DMS 273 (cell line): ENCODE measurements at regions not wholly inside any gene's neighbourhood (a gene's known extent, or its start where the extent isn't known, plus 50 kb on each side); places are given as distances from the start of the nearest gene placed in this dataset.
"Not testable (repeated sequence)": the region's sequence is repeated elsewhere in the genome, so short reads cannot be mapped to it uniquely, and the experiment has no call there.

ENCODE experiments used
- DNase-seq: peaks from one replicate; lab custom pipeline; 2025; ENCODE audit not compliant: unreplicated experiment; lab: John Stamatoyannopoulos, UW

DNA sequence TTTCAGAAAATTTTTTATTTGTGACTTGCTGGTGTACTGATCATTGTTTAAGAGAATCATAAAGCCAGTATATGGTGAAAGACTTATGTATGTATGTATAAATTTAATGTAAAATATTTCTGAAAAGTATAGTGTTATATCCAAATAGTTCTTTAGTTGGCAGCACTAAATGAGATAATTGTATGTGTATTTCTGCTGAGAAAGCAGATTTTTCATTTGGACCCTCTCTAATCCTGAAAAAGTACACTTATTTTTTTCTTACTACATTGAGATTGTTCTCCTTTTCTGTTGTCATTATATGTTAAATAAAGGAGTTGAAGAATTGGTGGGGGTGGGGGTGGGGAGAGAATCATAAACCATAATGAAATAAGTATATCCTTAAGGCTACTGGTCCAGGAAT, 324.9 kb upstream of the SUCLG2 start:
- DNase-seq, result no peak

- DNase-seq, result no peak
Observed at GRCh38 chr3:67977762-67978161, 323.4 kb upstream of the SUCLG2 start.

- no peak for DNase-seq
Observed at GRCh38 chr3:67976663-67977062, 322.3 kb upstream of the SUCLG2 start.

DNA sequence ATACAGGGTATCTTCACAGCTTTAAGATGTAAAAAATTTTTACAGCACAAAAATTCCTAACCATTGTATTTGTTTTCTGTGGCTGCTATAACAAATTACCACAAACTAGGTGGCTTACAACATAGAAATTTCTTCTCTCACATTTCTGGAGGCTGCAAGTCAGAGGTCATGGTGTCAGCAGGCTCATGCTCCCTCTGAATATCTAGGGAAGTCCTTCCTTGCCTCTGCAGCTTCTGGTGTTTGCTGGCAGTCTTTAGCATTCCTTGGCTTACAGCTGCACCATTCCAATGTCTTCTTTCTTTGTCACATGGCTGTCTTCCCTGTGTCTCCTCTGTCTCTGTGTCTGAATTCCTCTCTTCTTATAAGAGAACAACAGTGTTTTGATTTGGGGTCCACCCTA, 310.2 kb upstream of the SUCLG2 start:
- DNase-seq, result no peak

DNA sequence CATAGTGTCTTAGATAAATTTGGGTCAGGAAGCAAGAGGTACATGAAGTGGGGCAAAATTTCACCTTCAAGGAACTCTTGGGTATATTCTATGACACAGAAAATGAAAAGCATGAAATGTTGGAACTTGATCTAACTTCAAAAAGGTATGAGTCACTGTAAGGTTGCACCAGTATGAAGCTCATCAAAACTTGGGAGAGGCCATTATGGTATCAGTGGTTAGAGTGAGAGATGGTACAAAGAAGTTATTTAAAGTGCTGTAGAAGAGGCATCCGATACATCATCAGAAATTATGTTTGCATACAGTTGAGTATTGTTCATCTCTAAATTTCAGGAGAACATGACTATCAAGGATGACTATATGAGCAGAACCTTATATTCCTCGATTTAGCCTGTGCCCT, 302.9 kb upstream of the SUCLG2 start:
- DNase-seq, result no peak

DNA sequence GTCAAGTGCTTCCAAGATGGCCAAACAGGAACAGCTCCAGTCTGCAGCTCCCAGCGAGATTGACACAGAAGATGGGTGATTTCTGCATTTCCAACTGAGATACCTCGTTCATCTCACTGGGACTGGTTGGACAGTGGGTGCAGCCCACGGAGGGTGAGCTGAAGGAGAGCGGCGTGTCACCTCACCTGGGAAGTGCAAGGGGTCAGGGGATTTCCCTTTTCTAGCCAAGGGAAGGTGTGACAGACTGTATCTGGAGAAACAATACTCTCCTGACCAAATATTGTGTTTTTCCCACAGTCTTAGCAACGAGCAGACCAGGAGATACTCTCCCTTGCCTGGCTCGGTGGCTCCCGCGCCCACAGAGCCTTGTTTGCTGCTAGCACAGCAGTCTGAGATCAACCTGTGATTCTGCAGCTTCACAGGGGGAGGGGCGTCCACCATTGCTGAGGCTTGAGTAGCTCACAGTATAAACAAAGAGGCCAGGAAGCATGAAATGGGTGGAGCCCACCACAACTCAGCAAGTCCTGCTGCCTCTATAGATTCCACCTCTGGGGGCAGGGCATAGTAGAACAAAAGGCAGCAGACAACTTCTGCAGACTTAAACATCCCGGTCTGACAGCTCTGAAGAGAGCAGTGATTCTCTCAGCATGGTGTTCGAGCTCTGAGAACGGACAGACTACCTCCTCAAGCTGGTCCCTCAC, 293.5 kb upstream of the SUCLG2 start:
- DNase-seq, result no peak

- DNase-seq, result no peak
Observed at GRCh38 chr3:67946436-67946835, 292.0 kb upstream of the SUCLG2 start.

- no peak for DNase-seq
Observed at GRCh38 chr3:67943546-67943945, 289.1 kb upstream of the SUCLG2 start.

GRCh38 chr3:67941433-67942030, 287.1 kb upstream of the SUCLG2 start:
- DNase-seq, result no peak

DNA sequence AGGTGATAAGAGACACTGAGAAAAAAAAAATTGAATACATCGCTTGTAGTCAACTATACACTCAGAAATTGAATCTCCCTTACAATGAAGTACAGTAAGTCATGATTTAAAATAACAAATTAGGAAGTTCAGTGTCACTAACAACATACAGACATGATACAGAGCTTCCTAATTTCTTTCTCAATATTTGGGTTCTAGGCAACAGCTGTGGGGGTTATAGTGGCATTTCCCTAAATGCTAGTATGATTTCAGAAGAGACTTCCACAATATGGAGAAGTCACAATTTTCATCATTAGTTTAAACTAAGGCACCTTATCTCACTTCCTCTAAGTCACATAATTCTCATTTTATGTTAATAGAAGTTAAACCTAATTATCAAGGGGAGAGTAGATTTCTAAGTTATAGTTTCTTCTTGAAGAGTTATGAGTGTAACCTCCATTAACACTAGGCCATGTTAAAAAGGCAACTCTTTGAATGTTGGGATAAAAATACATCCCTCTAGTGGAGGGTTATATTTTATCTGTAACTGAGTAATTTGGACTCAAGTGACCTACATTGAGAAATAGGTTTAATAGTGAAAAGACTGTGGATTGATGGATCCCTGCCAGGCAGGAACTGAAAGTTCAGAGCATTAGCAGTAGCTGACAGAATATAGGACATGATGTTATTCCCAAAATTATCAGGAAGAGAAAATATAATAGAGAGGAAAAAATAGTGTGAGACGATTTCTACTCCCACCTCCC, 286.0 kb upstream of the SUCLG2 start:
- DNase-seq, result no peak

DNA sequence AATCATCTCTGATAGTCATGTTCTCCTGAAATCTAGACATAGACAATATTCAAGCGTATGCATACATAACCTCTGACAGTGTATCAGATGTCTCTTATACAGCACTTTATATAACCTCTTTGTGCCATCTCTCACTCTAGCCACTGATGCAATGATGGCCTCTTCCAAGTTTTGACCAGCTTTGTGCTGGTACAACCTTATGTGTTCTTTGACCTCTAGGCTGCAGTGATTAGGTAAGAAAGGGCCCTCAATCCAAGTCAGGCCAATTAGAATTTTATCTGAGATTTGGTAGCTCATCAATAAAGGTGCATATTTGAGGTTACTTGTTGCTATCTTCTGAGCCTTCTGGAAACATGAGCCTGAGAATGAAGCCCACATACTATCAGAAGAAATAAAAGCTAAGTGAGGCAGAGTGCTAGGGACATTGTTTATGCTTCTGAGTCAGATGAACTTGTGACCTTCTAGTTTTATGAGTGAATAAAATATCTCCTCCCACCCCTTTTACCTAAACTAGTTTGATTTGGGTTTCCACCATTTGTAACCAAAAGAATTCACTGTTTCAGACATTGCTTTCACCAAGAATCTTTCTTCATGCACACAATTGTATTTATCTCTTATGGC, 283.2 kb upstream of the SUCLG2 start:
- DNase-seq, result no peak

DNA sequence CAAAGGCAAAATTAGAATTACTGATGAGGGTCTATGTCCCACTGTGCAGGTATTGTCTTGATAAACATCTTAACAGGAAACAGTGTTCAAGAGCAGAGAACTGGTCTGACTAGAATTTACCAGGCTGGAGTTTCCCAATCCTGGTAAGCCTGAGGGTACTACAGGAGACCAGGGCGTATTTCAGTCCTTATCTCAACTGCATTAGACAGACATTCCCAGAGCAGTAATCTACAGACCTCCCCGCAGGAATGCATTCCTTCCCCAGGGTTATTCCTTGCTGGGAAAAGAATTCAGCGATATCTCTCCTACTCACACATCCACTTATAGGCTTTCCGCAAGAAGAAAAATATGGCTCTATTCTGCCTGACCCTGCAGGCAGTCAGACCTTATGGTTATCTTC, 276.0 kb upstream of the SUCLG2 start:
- not testable (repeated sequence) for DNase-seq

DNA sequence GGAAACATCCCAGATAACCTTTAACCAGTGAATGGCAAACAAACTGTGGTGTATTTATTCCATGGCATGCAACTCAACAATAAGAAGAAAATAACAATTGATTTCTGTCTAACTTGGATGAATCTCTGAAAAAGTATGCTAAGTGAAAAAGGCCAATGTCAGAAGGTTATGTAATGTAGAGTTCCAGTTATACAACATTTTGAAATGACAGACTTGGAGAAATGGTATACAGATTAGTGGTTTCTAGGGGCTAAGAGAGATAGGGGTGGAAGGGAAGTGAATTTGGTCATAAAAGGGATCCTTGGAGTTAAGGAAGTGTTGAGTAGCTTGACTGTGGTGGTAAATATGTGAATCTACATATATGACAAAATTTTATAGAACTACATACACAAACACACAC, 269.4 kb upstream of the SUCLG2 start:
- DNase-seq, result no peak

DNA sequence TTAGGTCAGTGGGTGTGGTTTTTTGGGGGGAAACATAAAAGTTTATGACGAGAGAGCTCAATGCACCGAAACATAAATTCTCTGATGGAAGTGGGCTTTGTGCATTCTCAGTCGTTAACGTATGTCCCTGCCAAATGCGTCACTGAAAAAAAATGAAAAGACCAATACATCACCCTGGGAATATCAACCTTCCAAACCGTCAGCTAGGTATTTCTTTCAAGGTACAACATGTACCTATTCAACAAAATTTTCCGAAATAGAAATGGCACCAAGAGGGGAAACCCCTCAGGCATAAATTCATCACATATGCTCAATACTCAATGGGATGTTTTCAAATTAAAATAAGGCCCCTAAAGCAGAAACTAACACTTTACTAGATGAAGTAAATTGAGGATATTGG, 266.6 kb upstream of the SUCLG2 start:
- no peak for DNase-seq

GRCh38 chr3:67920311-67920710, 265.9 kb upstream of the SUCLG2 start:
- no peak for DNase-seq

DNA sequence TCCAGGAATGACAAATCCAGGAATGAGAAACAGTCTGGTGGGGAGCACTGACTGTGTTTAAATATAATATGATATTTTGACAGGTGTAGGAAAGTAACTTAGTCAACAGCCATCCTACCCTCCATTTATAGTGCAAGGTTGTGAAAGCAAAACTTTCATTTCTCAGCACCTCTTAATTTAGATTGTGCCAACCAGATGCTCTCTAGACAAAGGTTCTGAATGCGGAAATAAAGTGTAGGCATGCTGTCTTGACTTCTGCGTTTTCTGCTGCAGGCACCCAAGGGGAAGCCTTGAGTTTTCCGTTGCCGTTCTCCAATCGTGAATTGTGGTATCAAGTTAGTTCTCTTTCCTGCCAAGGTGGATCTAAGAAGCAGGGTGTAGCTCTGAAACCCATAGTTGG, 261.9 kb upstream of the SUCLG2 start:
- DNase-seq, result no peak

DNA sequence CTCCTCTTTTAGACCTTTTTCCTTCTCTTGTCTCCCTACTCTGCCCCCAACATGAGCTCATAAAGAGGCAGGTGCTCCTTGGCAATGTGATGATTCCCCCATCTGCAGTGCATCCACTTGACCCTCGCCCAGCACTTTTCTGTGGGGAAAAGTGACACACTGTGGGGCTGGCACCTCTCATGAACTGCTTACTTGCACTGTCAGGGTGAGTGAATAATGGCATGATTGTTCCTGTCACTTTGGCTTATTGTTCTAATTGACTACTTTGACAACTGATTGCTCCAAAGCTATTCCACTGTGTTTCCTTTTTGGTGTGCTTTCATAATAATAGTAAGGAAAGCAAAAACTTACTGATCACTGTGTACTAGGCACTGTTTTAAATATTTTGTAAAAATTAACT, 253.3 kb upstream of the SUCLG2 start:
- no peak for DNase-seq

DNA sequence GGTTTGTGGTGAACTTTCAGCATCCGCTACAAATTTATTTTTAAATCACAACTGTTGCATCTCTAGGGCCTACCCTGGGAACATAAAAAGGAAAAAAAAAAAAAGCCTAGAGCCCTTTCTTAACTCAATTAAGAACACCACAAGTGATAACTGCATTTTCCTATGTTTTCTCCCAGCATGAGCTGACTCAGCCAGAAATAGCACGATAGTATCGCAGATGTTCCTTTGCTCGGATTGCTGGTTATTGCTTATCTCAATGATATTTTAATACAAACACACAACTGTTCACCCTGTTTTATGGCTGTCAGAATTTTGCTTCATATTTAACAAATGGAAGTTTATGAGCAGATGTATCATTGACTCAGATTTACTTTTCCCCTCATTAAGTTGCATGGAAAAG, 251.8 kb upstream of the SUCLG2 start:
- DNase-seq, result no peak

GRCh38 chr3:67901681-67902080, 247.3 kb upstream of the SUCLG2 start:
- DNase-seq, result no peak

GRCh38 chr3:67898916-67899315, 244.5 kb upstream of the SUCLG2 start:
- DNase-seq, result no peak

DNA sequence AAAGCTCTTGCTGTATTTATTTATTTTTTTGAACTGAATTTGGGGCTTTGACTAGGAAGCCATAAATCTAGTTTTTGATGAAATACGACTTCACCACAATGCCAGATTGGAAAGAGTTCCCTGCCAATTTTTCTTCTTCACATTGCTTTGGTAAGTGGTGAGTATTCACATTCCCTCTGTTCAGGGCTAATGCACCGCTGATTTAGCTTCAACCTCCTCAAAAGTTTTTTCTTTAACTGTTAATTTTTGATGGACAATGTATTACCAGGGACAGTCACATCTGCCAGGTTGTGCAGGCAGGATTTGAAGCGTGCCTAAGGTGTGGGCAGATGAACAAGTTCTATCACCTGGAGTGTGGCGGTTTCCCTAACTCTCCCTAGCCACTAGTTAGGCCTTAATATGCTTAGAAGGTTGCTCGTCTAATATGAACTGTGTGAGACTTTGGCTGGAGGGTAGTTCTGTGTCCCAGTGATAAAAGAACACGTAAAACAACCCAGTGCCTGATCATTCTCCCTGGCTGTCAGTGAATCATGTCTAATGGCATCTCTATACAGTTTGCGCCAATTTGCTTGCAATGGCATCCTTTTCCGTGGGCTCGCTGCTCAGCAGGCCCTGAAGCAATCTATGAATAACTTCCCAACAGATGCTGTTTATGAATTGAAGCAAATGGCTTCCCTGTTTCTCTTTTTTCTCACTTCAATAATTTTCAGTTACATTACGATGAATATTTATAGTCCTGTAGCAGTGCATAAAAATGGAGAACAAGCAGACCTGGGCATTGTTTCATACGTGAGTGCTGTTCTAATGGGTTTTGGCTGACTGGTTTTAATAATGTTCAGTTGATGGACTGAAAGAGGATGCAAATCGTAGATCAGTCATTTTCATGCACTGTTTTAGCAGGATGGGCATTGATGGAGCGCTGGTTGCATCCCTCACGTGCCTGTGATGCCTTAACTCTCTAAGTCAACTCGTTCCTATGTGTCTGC, 243.2 kb upstream of the SUCLG2 start:
- DNase-seq, result no peak
